Nephron (organoid): ENCODE measurements at regions not wholly inside any gene's neighbourhood (a gene's known extent, or its start where the extent isn't known, plus 50 kb on each side); places are given as distances from the start of the nearest gene placed in this dataset.

Experiments
- H3K27ac Mint-ChIP-seq, 3 experiments: 2 replicates each; pipeline ENCODE4 v1.8.0; 2020; ENCODE audit warnings: mixed read lengths in 3 of 3, mild to moderate bottlenecking in 2 of 3, moderate library complexity in 1 of 3
- H3K27me3 Mint-ChIP-seq: 2 replicates; pipeline ENCODE4 v1.8.0; 2021; ENCODE audit warnings: low read depth, mild to moderate bottlenecking, moderate library complexity, mixed read lengths
- H3K36me3 Mint-ChIP-seq: 2 replicates; pipeline ENCODE4 v1.8.0; 2020; ENCODE audit warnings: low read depth, mixed read lengths
- H3K4me1 Mint-ChIP-seq: 2 replicates; pipeline ENCODE4 v1.8.0; 2020; ENCODE audit warnings: mixed read lengths
- H3K4me3 Mint-ChIP-seq, 3 experiments: 2 replicates each; pipeline ENCODE4 v1.8.0; 2020; ENCODE audit warnings: mild to moderate bottlenecking in 3 of 3, mixed read lengths in 3 of 3, moderate library complexity in 2 of 3
- H3K9me3 Mint-ChIP-seq: 2 replicates; pipeline ENCODE4 v1.8.0; 2020; ENCODE audit warnings: mixed read lengths
- CTCF ChIP-seq, 3 experiments: fragments of 200-600 bp; sonication (generic); IDR thresholded peaks; one replicate each; pipeline ENCODE4 v1.5.0; 2021; ENCODE audit warnings: antibody characterized with exemption in 3 of 3; ENCODE audit not compliant: unreplicated experiment in 3 of 3

GRCh38 chr4:25474690-25475089, 97.6 kb downstream of the ANAPC4 start:
- H3K9me3 Mint-ChIP-seq, result peaks cover 18% of the 10 kb centered on the region
- no peaks in the 10 kb centered on the region for H3K36me3 Mint-ChIP-seq
- no peaks in the 10 kb centered on the region for H3K27me3 Mint-ChIP-seq
- no peak for TF ChIP-seq CTCF (IDR thresholded peaks at IDR 0.05; ENCODE audit: unreplicated experiment in 3 of 3)
- no peaks in the 10 kb centered on the region for H3K4me1 Mint-ChIP-seq
- no peak overlapping the region for H3K4me3 Mint-ChIP-seq
- H3K27ac Mint-ChIP-seq, result no peak overlapping the region

- H3K36me3 Mint-ChIP-seq, result no peaks in the 10 kb centered on the region
- H3K9me3 Mint-ChIP-seq, result peaks cover 11% of the 10 kb centered on the region
- H3K27me3 Mint-ChIP-seq, result peaks cover 12% of the 10 kb centered on the region
- no peaks in the 10 kb centered on the region for H3K4me1 Mint-ChIP-seq
- H3K27ac Mint-ChIP-seq, result no peak overlapping the region
- TF ChIP-seq CTCF (IDR thresholded peaks at IDR 0.05; ENCODE audit: unreplicated experiment in 3 of 3), result no peak
- H3K4me3 Mint-ChIP-seq, result no peak overlapping the region
These were observed 100.2 kb downstream of the ANAPC4 start for GRCh38 chr4:25477221-25477620.

- no peak for TF ChIP-seq CTCF (IDR thresholded peaks at IDR 0.05; ENCODE audit: unreplicated experiment in 3 of 3)
- Mint-ChIP-seq H3K4me3 (no peak overlapping the region), H3K4me1 (no peaks in the 10 kb centered on the region), H3K27me3 (peaks cover 12% of the 10 kb centered on the region), H3K27ac (no peak overlapping the region), H3K36me3 (no peaks in the 10 kb centered on the region), H3K9me3 (peaks cover 11% of the 10 kb centered on the region)
These were observed 104.6 kb downstream of the ANAPC4 start for GRCh38 chr4:25481648-25482047.

- H3K4me3 Mint-ChIP-seq, result no peak overlapping the region
- TF ChIP-seq CTCF (IDR thresholded peaks at IDR 0.05; ENCODE audit: unreplicated experiment in 3 of 3), result no peak
- no peaks in the 10 kb centered on the region for H3K36me3 Mint-ChIP-seq
- no peaks in the 10 kb centered on the region for H3K4me1 Mint-ChIP-seq
- no peak overlapping the region for H3K27ac Mint-ChIP-seq
- H3K9me3 Mint-ChIP-seq, result peaks cover 10% of the 10 kb centered on the region
- peaks cover 12% of the 10 kb centered on the region for H3K27me3 Mint-ChIP-seq
These were observed 107.2 kb downstream of the ANAPC4 start for GRCh38 chr4:25484243-25484721.

GRCh38 chr4:25485104-25485503, 108.0 kb downstream of the ANAPC4 start:
- Mint-ChIP-seq H3K27ac (no peak overlapping the region), H3K9me3 (peaks cover 10% of the 10 kb centered on the region), H3K36me3 (no peaks in the 10 kb centered on the region), H3K4me3 (no peak overlapping the region), H3K4me1 (no peaks in the 10 kb centered on the region), H3K27me3 (peaks cover 12% of the 10 kb centered on the region)
- TF ChIP-seq CTCF (IDR thresholded peaks at IDR 0.05; ENCODE audit: unreplicated experiment in 3 of 3), result no peak

- Mint-ChIP-seq H3K27ac (no peak overlapping the region), H3K9me3 (peaks cover 10% of the 10 kb centered on the region), H3K4me3 (no peak overlapping the region), H3K27me3 (peaks cover 8% of the 10 kb centered on the region), H3K36me3 (no peaks in the 10 kb centered on the region), H3K4me1 (no peaks in the 10 kb centered on the region)
- TF ChIP-seq CTCF (IDR thresholded peaks at IDR 0.05; ENCODE audit: unreplicated experiment in 3 of 3), result no peak
These were observed 109.1 kb downstream of the ANAPC4 start for GRCh38 chr4:25486171-25486570.
